ENCODE measurements at regions not wholly inside any gene's neighbourhood (a gene's known extent, or its start where the extent isn't known, plus 50 kb on each side); places are given as distances from the start of the nearest gene placed in this dataset.

GRCh38 chr2:223696719-223697118 lies 94.6 kb upstream of the SCG2 start:
- DNase-seq, result no peak
- intact Hi-C loops (cut with DNase I), result no loop called here

GRCh38 chr2:223692191-223692947 lies 90.2 kb upstream of the SCG2 start:
- Histone ChIP-seq H3K36me3 (no peaks in the 10 kb centered on the region), H3K4me1 (no peaks in the 10 kb centered on the region), H3K27me3 (no peaks in the 10 kb centered on the region), H3K9me3 (no peaks in the 10 kb centered on the region), H3K4me3 (no peak overlapping the region), H3K27ac (no peak overlapping the region)
- intact Hi-C loops (cut with DNase I), result no loop called here
- TF ChIP-seq CTCF (IDR thresholded peaks at IDR 0.05) (peak; percentile 56 to 68 (median 67)), POLR2A (IDR thresholded peaks at IDR 0.05) (no peak)
- peak; percentile 82 to 96 (median 90) for ATAC-seq
- DNase-seq, result peak in 2 of 3 donors; percentile 45 to 50
- 24% methylated on average over 13 of the region's 13 CpGs for WGBS (ENCODE audit: insufficient coverage, low coverage, low lambda C conversion rate, missing lambda C conversion rate)

More at GRCh38 chr2:223696719-223697118, 94.6 kb upstream of the SCG2 start:
- no peak for ATAC-seq
- Histone ChIP-seq H3K4me3 (no peak overlapping the region), H3K9me3 (no peaks in the 10 kb centered on the region), H3K4me1 (no peaks in the 10 kb centered on the region), H3K36me3 (no peaks in the 10 kb centered on the region), H3K27ac (no peak overlapping the region), H3K27me3 (no peaks in the 10 kb centered on the region)
- WGBS (ENCODE audit: insufficient coverage, low coverage, low lambda C conversion rate, missing lambda C conversion rate), result 8% methylated on average over 1 of the region's 1 CpG
- TF ChIP-seq CTCF (IDR thresholded peaks at IDR 0.05), result no peak
- TF ChIP-seq POLR2A (IDR thresholded peaks at IDR 0.05), result no peak

- ATAC-seq (peak in 2 of 4 donors; percentile 11 to 25), DNase-seq (no peak)
- H3K27ac ChIP-seq, result no peak overlapping the region
- H3K9me3 ChIP-seq, result no peaks in the 10 kb centered on the region
- H3K36me3 ChIP-seq, result no peaks in the 10 kb centered on the region
- H3K4me1 ChIP-seq, result no peaks in the 10 kb centered on the region
- no peak overlapping the region for H3K4me3 ChIP-seq
- no peaks in the 10 kb centered on the region for H3K27me3 ChIP-seq
- intact Hi-C loops (cut with DNase I), result no loop called here
- no peak for TF ChIP-seq POLR2A (IDR thresholded peaks at IDR 0.05)
- TF ChIP-seq CTCF (IDR thresholded peaks at IDR 0.05), result no peak
- 57% methylated on average over 4 of the region's 4 CpGs for WGBS (ENCODE audit: insufficient coverage, low coverage, low lambda C conversion rate, missing lambda C conversion rate)
Observed at GRCh38 chr2:223688094-223688835, 86.1 kb upstream of the SCG2 start.

GRCh38 chr2:223681125-223681524 lies 79.0 kb upstream of the SCG2 start:
- ATAC-seq (no peak), DNase-seq (no peak)
- Histone ChIP-seq H3K4me1 (no peaks in the 10 kb centered on the region), H3K4me3 (no peak overlapping the region), H3K9me3 (no peaks in the 10 kb centered on the region), H3K27ac (no peak overlapping the region), H3K36me3 (no peaks in the 10 kb centered on the region), H3K27me3 (no peaks in the 10 kb centered on the region)
- TF ChIP-seq POLR2A (IDR thresholded peaks at IDR 0.05), result no peak
- no peak for TF ChIP-seq CTCF (IDR thresholded peaks at IDR 0.05)
- intact Hi-C loops (cut with DNase I), result no loop called here
- WGBS (ENCODE audit: insufficient coverage, low coverage, low lambda C conversion rate, missing lambda C conversion rate), result 45% methylated on average over 3 of the region's 3 CpGs

All from right lobe of liver (tissue), 6 donors.